GM19324 (cell line): ENCODE measurements at regions not wholly inside any gene's neighbourhood (a gene's known extent, or its start where the extent isn't known, plus 50 kb on each side); places are given as distances from the start of the nearest gene placed in this dataset.

Experiments used
- ATAC-seq: cut with Tn5 transposase; IDR thresholded peaks from one replicate; pipeline ENCODE4 v1.9.1; 2021; ENCODE audit warnings: mild to moderate bottlenecking, moderate library complexity; ENCODE audit not compliant: unreplicated experiment, low FRiP score

- no peak for ATAC-seq
These were observed 593.8 kb downstream of the MATN1 start for GRCh38 chr1:30129421-30130055.

GRCh38 chr1:30129001-30129408 is 594.4 kb downstream of the MATN1 start:
- no peak for ATAC-seq

GRCh38 chr1:30126848-30127247 is 596.5 kb downstream of the MATN1 start:
- ATAC-seq, result no peak

- no peak for ATAC-seq
These were observed 597.6 kb downstream of the MATN1 start for GRCh38 chr1:30125821-30126170.

DNA sequence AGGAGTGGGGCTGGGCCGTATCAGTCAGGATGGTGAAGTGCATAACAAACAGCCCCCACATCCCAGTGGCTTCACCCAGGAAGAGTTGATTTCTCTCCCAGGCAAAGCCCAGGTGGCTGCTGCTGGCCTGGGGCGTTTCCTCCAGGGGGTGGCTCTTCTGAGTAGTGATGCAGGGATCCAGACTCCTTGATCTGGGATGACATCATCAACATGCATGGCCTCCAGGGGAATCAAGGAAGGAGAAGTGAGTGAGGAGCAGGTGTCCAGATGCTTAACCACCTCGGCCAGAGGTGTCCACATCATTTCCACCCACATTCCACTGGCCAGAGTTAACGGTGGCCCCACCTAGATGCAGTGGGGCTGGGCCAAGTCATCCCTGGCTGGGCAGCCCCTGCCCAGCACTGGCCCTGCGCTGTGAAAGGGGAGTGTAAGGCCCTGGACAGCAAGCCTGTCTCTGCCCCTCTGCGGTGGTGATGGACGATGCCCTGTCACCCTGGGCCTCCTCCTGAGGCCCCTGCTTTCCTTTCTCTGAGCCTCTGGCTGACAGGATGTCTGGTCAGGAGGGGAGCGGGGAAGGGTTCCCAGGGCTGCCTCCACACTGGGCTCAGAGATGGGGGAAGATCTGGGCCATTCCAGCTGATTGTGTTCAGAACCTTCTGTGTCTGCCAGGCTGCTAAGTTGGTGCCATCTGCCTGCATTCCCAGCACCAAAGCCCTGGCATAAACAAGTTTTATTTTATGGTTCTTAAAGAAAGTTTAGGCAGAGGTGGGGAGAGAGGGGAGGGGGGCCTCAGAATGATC is 598.2 kb downstream of the MATN1 start:
- ATAC-seq, result no peak

- ATAC-seq, result no peak
These were observed 599.5 kb downstream of the MATN1 start for GRCh38 chr1:30123896-30124295.

GRCh38 chr1:30123036-30123435 is 600.3 kb downstream of the MATN1 start:
- no peak for ATAC-seq

- ATAC-seq, result no peak
These were observed 603.0 kb downstream of the MATN1 start for GRCh38 chr1:30120245-30121000.

DNA sequence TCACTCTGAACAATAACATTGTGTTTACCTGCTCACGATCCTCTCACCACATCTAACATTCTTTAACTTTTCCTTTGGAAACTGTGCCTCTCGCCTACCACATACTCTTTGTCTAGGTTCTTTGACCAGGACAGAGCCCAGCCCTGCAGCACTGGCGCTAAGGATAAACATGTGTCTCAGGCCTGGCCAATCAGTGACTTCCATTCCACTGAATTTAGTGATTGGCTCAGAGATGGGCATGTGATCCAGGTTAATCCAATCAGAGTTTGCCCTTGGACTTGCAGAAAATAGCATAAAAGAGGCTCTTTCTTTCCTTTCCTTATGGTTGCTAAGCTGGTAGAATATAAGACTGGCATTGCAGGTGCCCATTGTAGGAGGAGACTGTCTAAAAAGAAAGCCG is 605.7 kb downstream of the MATN1 start:
- ATAC-seq, result no peak

- no peak for ATAC-seq
These were observed 612.0 kb downstream of the MATN1 start for GRCh38 chr1:30111431-30111830.

DNA sequence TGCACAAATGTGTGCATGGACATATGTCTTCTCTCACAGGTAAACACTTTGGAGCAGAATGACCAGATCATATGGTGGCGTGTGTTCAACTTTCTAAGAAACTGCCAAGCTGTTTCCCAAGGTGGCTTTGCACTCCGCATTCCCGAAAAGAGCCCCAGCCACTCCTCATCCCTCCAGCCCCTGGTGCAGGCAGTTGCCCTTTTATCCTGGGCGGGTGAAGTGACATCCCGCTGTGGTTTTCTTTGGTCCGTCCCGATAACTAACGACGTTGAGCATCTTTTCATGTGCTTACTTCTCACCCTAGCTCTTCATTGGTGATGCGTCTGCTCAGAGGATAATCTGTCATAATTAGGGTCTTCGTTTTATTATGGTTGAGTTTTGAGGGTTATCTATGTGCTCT is 612.5 kb downstream of the MATN1 start:
- no peak for ATAC-seq

GRCh38 chr1:30109853-30110252 is 613.5 kb downstream of the MATN1 start:
- no peak for ATAC-seq

GRCh38 chr1:30108186-30108585 is 615.2 kb downstream of the MATN1 start:
- ATAC-seq, result no peak

- no peak for ATAC-seq
These were observed 617.3 kb downstream of the MATN1 start for GRCh38 chr1:30106125-30106524.

- no peak for ATAC-seq
These were observed 618.8 kb downstream of the MATN1 start for GRCh38 chr1:30104551-30104950.

DNA sequence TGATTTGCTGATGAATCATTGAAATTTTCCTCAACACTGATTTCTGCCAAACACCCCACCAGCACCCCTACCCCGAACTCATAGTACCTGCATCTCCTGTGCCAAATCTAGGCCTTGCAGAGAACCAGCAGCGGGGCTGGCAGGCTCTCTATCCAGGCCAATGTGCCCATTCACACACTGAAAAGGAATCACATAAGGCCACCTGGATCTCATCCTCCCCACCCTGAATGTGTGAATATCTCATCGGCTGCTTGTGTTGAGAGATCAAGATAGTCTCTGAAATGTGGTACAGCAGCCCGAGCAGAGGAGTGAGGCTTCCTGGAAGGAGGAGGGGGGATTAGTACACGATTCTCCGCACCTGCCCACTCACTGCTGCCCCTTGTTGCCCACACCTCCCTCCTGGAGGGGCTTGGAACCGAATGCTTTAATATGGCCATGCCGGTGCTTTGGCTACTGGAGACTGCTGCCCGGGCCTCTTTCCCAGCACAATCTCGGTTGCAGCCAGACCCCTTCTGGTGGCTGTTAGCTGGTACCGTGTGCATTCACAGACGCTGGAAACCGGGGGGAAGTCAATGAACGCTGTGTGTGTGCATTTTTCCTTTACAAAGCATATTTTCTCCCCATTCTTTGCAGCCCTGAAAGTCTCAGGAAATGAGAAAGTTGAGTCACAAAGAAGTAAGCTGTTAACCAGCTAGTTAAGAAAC is 619.5 kb downstream of the MATN1 start:
- ATAC-seq, result no peak

GRCh38 chr1:30102605-30103004 is 620.8 kb downstream of the MATN1 start:
- no peak for ATAC-seq

DNA sequence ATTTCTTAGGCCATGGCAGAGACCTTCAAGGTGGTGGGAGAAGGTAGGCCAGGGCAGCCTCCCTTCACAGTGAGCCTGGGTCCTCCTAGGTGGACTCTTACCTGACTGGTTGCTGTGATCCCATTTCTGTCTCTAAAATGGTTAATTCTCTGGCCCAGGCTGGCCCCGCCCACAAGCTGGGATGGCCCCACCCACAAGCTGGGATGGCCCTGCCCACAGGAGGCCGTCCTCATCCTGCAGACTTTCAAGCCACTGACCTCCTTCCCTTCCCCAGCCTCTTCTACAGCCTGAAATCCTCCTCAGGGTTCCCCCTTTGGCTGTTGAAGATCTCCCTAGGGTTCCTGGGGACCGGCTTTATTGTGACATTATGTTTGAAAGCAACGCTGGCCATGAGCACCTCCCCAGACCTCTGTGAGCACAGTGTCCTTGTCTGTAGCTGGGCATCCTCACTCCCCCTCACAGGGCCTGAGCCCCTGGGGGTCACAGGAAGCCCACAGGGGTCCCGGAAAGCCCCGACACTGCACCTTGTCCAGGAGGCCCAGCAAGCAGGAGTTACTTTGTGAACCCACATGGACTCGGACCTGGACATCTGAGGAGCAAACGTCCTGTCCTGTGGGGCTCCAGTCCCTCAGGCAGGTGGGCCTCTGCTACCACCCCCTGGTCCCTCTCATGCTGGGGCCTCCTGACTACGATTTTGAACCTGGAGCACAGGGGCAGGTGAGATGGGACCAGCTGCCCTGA is 621.7 kb downstream of the MATN1 start:
- no peak for ATAC-seq

GRCh38 chr1:30101016-30101415 is 622.4 kb downstream of the MATN1 start:
- no peak for ATAC-seq

GRCh38 chr1:30100524-30100862 is 622.9 kb downstream of the MATN1 start:
- ATAC-seq, result no peak
